Keratinocyte (primary cell): ENCODE measurements at regions not wholly inside any gene's neighbourhood (a gene's known extent, or its start where the extent isn't known, plus 50 kb on each side); places are given as distances from the start of the nearest gene placed in this dataset.

ENCODE experiments used
- EZH2 ChIP-seq: IDR thresholded peaks from one replicate; pipeline ENCODE4 v1.6.1; 2012; ENCODE audit warnings: inconsistent platforms, mild to moderate bottlenecking, low read length, moderate library complexity
- TF ChIP-seq, protein P1 (sequence below), 3 experiments: IDR thresholded peaks in 1 of 3; conservative IDR thresholded peaks in 1 of 3; optimal IDR thresholded peaks in 1 of 3; 2 replicates in 2 of 3; 3 replicates in 1 of 3; pipeline versions ENCODE3 to v1.5.1; 2011; ENCODE audit warnings: low read length in 3 of 3, mild to moderate bottlenecking in 3 of 3, moderate library complexity in 2 of 3, control low read depth in 1 of 3, inconsistent platforms in 1 of 3; ENCODE audit not compliant: insufficient read depth in 2 of 3; ENCODE audit errors: extremely low read depth in 1 of 3

- TF ChIP-seq, protein P1, sequence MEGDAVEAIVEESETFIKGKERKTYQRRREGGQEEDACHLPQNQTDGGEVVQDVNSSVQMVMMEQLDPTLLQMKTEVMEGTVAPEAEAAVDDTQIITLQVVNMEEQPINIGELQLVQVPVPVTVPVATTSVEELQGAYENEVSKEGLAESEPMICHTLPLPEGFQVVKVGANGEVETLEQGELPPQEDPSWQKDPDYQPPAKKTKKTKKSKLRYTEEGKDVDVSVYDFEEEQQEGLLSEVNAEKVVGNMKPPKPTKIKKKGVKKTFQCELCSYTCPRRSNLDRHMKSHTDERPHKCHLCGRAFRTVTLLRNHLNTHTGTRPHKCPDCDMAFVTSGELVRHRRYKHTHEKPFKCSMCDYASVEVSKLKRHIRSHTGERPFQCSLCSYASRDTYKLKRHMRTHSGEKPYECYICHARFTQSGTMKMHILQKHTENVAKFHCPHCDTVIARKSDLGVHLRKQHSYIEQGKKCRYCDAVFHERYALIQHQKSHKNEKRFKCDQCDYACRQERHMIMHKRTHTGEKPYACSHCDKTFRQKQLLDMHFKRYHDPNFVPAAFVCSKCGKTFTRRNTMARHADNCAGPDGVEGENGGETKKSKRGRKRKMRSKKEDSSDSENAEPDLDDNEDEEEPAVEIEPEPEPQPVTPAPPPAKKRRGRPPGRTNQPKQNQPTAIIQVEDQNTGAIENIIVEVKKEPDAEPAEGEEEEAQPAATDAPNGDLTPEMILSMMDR (optimal IDR thresholded peaks at IDR 0.05 in 1 of 3, IDR thresholded peaks at IDR 0.05 in 1 of 3, conservative IDR thresholded peaks at IDR 0.05 in 1 of 3; ENCODE audit: extremely low read depth in 1 of 3, insufficient read depth in 2 of 3, low read length in 3 of 3): no peak
- TF ChIP-seq EZH2: no peak
Observed at GRCh38 chr5:173814053-173814452, 74.1 kb upstream of the CPEB4 start.
